ENCODE measurements at regions not wholly inside any gene's neighbourhood (a gene's known extent, or its start where the extent isn't known, plus 50 kb on each side); places are given as distances from the start of the nearest gene placed in this dataset.
"Not testable (repeated sequence)": the region's sequence is repeated elsewhere in the genome, so short reads cannot be mapped to it uniquely, and the experiment has no call there.

- DNase-seq = no peak
Observed at GRCh38 chr15:95202569-95203349, 971.4 kb downstream of the MCTP2 start.

DNA sequence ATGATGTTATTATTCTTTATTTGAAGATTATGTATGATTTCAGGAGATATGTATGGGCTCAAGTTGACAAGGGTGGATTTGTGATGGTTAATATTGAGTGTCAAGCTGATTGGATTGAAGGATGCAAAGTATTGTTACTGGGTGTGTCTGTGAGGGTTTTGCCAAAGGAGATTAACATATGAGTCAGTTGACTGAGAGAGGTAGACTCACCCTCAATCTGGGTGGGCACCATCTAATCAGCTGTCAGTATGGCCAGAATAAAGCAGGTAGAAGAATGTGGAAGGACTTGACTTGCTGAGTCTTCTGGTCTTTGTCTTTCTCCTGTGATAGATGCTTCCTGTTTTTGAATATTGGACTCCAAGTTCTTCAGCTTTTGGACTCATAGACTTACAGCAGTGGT, 973.7 kb downstream of the MCTP2 start:
- no peak for DNase-seq

DNA sequence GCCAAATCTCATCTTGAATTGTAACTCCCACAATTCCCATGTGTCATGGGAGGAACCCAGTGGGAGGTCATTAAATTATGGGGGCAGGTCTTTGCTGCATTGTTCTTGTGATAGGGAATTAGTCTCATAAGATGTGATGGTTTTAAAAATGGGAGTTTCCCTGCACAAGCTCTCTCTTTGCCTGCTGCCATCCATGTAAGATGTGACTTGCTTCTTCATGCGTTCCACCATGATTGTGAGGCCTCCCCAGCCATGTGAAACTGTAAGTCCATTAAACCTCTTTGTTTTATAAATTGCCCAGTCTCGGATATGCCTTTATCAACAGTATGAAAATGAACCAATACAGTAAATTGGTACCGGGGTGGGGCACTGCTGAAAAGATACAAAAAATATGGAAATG, 974.5 kb downstream of the MCTP2 start:
- not testable (repeated sequence) for DNase-seq

- DNase-seq = no peak
Observed at GRCh38 chr15:95208071-95208470, 976.7 kb downstream of the MCTP2 start.

DNA sequence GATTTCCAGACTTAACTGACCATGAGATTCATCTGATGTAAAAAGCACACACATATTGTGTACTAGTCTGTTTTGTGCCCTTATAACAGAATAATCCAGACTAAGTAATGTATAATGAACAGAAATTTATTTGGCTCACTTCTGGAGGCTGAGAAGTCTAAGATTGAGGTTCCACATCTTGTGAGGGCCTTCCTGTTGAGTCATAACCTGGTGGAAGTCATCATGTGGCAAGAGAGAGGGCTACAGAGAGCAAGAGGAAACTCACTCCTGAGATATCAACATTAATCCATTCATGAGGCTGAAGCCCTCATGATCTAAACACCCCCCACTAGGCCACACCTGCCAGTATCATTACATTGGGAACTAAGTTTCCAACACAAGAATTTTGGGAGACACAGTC, 977.6 kb downstream of the MCTP2 start:
- DNase-seq = no peak

DNA sequence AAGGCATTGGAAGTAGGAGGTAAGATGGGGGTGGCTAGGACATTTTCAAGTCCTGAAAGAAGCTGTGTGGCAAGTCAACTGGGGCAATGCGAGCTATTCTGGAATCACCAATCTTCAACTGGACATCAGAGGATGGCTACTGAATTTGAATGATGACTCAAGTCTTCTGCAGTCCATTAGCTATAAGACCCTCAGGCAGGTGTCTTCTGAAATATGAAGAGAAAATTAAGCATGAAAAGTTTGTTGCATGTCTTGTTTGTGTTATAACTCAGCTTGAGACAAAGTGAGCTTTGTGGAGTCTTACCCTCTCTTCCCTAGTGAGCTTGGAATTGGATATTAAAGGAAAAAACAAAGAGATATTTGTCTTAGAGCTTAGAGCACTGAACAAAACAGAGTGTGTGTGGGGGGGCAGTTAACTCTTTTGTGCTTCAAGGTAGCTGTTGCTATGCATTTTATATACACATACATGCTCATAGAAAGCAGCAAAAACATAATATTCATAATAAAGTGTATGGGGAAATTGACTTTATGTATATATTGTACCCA, 979.1 kb downstream of the MCTP2 start:
- DNase-seq = no peak

GRCh38 chr15:95215017-95215416, 983.7 kb downstream of the MCTP2 start:
- DNase-seq = no peak

DNA sequence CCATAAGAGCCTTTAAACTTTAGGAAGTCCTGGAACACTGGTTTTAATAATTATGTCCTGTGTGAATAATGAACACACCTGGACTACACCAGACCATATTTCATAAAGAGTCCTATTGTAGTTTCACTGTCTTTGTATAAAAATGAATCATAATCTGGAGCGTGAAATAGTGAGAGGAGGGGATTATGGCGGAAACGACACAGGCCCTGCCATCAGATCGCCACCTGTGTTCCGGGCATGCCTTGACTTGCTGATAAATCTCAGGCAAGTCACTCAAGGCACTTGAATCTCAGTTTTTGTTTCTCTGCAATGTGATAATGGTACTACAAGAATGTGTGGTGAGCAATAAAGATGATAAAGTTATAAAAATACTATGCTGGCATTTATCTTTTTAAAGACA, 995.5 kb downstream of the MCTP2 start:
- DNase-seq = no peak

DNA sequence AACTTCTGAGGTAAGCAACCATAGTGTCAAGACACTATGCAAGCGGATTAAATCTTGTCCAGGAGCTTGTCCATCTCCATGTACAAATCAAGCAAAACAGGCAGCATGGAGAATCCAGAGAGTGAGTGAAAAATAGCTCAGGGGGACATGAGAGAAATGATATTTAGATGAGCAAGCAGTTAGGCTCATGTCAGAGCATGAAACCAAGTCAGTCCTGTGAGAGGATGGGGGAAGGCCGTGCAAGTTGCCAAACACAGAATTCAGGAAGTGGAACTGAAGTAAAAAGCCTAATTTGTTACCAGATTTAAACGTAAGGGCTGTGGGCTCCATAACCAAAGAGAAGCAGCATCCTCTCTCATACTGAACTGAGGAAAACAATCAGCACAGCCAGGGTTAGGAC, 995.9 kb downstream of the MCTP2 start:
- no peak for DNase-seq

DNA sequence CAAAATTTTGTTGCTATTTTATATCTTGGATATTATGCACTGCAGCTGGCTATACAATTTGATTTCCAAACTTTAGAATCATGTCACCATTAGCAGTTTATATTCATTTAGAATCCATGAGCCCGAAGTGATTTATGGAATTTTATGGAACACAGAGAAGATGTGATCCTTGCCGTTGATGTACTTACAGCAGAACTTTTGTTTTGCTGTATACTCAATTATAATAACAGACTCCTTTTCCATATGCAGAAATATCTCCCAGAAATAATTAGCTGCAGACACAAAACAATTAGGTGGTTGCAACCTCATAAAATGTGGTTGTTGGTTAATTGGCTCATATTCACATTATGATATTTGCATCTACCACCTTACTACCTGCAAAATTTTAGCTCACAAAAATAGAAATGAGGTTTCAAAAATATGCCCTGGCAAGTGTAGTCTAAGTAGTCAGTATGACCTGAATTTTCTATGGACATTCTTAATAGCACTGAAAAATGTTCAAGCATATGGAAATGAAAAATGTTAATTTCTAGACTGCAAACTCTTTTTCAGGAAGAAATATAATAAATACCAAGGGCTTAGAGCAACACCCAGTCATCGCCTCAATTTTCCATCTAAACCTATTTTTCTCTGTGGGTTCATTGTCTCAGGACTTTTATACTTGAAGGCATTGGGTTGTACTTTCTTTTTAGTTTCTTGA, 997.6 kb downstream of the MCTP2 start:
- DNase-seq = no peak

GRCh38 chr15:95235033-95235432, 1003.7 kb downstream of the MCTP2 start:
- no peak for DNase-seq

DNA sequence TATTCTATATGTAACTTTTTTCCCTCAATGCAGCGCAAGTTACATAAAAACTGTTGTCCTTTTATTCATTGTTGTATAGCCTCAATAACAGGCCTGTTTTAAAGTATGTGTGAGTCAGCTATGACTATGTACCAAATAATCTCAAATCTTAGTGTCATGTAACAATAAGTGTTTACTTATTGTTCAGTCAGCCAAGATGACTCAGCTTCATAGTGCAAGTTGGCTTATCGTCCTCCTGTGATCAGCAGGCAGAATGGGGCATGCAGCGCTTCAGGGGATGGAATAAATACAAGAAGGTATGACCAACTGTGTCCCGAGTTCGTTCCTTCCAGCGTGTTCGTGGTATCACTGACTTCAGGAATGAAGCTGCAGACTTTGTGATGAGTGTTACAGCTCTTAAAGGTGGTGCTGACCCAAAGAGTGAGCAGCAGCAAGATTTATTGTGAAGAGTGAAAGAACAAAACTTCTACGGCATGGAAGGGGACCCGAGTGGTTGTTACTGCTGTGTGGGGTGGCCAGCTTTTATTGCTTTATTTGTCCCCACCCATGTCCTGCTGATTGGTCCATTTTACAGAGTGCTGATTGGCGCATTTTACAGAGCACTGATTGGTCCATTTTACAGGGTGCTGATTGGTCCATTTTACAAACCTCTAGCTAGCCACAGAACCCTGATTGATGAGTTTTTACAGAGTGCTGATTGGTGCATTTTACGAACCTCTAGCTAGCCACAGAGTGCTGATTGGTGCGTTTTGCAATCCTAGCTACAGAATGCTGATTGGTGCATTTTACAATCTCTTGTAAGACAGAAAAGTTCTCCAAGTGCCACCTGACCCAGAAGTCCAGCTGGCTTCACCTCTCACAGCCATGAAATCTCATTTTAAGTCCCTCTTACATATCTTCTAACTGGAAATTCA, 1016.0 kb downstream of the MCTP2 start:
- no peak for DNase-seq

DNA sequence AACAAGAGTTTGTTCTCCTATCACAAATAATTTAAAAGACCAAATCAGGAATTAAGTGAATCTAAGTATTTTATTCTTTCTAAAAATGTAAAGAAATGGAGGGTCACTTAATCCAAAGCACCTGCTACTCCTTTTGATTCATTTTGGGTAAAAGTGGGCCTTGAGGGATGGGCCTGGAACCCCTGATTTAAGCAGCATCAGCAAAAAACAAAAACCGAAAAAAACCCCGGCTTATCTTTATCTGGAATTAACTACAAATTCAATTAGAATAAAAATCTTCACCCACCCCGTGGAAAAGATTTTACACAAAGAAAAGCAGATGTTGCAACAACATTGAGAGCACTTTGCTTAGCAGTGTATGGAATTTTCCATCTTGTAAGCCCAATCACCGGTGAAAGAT, 1018.2 kb downstream of the MCTP2 start:
- DNase-seq = no peak

DNA sequence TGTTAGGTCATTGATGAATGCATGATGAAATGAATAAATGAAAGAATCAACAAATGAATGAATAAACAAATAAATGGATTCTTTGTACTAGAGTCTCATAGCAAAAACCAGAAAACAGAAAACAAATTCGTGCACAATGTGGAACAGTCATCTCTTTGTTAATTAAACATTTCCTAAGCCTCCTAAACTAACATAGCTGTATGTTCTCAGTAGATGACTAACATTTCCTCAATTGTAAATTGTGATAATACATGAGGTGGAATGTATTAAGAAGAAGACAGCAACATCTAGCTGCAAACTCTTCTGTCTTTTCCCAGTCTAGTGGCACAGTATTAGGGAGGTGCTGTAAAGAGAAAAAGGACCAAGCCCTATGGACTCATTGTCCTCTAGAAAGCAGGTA, 1021.0 kb downstream of the MCTP2 start:
- DNase-seq = no peak

- no peak for DNase-seq
Observed at GRCh38 chr15:95254263-95254662, 1022.9 kb downstream of the MCTP2 start.

- DNase-seq = peak; percentile 15
Observed at GRCh38 chr15:95259513-95259912, 1028.2 kb downstream of the MCTP2 start.

DNA sequence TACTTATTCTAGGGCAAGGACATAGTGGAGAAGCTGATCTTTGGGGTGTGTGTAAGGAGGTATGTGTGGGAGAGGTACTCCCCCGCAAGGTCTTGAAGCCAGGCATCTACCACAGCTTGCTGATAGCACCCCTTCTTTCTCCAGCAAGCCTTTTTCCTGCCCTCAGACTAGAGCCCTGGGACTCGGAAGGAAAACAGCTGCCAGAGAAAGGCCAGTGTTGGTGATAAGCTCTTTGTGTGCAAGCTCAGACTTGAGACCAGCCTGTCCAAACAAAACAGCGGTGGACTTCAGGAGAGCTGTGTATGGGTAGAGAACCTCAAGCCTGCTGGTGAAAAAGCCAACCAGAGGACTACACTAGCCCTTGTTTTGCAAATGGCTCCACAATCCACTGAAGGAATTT, 1028.6 kb downstream of the MCTP2 start:
- no peak for DNase-seq

GRCh38 chr15:95260856-95261255, 1029.5 kb downstream of the MCTP2 start:
- no peak for DNase-seq

DNA sequence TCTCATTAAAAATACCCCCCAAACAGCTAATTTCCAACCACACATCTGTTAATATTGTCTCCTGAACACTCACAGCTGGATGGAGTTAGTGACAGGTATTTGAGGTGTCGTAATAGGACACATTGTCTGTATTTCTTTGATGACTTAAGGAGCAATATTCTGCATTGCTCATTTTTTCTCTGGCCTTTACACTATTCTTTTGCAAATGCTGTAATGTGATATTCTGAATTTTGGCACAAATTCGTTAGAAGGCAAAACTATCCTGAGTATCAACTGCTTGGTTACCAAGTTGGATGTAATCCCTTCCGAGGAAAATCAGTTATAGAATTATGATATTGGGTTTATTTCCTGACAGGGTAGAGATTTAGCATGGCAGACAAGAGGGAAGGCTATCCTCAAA, 1030.2 kb downstream of the MCTP2 start:
- no peak for DNase-seq

- no peak for DNase-seq
Observed at GRCh38 chr15:95261968-95262367, 1030.6 kb downstream of the MCTP2 start.

DNA sequence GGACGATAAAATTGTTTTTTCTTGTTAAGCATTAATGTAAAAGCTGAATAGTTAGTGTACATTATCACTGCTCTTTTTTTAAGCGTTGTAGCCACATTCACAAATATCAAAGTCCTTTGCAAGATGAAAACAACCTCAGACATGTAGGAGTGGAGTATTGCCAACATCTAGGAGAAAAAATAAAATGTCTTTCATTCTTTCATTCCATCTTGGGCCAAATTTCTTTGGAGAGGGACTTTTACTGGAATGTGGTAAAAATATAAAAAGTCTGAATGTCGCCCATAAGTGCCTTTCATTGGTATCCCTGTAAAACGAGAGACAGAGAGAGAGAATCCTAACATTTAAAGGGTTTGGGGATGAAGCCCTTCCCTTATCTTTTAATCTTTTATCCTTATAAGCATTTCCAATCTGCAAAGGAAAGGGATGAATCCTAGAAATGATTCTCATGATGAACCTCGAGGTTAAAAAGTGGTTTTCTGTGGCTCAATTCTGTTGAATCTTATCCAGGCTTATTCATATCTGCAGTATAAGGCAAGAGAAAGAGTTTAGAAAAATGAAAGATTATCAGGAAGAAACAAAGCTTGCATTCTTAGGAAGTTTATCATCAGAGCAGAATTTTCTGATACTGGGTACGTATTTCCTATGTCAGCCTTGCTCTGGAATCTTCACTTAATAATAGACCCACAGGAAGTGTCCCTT, 1031.7 kb downstream of the MCTP2 start:
- no peak for DNase-seq

- no peak for DNase-seq
Observed at GRCh38 chr15:95263751-95264150, 1032.4 kb downstream of the MCTP2 start.
